WI38 (cell line): ENCODE measurements at regions not wholly inside any gene's neighbourhood (a gene's known extent, or its start where the extent isn't known, plus 50 kb on each side); places are given as distances from the start of the nearest gene placed in this dataset.

Source experiments
- H3K4me3 ChIP-seq: 2 replicates; pipeline ENCODE4 v1.5.1; 2011; ENCODE audit warnings: low read depth, mild to moderate bottlenecking, control low read depth, low read length
- TF ChIP-seq, protein P1 (sequence below): IDR thresholded peaks from 2 replicates; pipeline ENCODE4 v1.5.1; 2012; ENCODE audit warnings: low read depth, mild to moderate bottlenecking, control low read depth, low read length

DNA sequence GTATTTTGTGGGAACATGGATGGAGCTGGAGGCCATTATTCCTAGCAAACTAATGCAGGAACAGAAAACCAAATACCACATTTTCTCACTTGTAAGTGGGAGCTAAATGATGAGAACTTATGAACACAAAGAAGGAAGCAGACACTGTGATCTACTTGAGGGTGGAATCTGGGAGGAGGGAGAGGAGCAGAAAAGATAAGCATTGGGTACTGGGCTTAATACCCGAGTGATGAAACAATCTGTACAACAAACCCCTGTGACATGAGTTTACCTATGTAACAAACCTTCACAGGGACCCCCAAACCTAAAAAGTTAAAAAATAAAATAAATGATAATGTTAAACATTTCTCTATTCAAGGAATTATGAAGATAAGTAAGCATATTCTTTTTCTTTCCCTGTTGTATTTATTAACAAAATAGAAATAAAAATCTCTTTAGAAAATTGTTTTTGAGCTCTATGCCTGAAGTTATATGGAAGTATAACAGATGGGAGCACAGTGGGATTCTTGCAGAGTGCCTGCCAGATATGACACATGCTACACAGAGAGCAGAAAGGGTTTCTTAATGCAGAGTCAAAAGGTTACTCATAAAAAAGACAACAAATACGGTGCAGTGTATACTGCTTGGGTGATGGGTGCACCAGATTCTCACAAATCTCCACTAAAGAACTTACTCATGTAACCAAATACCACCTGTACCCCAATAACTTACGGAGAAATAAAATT is 52.0 kb upstream of the SYNE2 start:
- no peak overlapping the region for H3K4me3 ChIP-seq
- TF ChIP-seq, protein P1, sequence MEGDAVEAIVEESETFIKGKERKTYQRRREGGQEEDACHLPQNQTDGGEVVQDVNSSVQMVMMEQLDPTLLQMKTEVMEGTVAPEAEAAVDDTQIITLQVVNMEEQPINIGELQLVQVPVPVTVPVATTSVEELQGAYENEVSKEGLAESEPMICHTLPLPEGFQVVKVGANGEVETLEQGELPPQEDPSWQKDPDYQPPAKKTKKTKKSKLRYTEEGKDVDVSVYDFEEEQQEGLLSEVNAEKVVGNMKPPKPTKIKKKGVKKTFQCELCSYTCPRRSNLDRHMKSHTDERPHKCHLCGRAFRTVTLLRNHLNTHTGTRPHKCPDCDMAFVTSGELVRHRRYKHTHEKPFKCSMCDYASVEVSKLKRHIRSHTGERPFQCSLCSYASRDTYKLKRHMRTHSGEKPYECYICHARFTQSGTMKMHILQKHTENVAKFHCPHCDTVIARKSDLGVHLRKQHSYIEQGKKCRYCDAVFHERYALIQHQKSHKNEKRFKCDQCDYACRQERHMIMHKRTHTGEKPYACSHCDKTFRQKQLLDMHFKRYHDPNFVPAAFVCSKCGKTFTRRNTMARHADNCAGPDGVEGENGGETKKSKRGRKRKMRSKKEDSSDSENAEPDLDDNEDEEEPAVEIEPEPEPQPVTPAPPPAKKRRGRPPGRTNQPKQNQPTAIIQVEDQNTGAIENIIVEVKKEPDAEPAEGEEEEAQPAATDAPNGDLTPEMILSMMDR: no peak
